Stomach (tissue), 8 donors: ENCODE measurements at regions not wholly inside any gene's neighbourhood (a gene's known extent, or its start where the extent isn't known, plus 50 kb on each side); places are given as distances from the start of the nearest gene placed in this dataset.

ENCODE experiments used
- DNase-seq, 2 donors: peaks; one replicate each; pipeline versions ENCODE4 v3.0.0 to v3.0.0-alpha.2; 2013 to 2019
- H3K27ac ChIP-seq, 5 donors: fragments of 200-600 bp in 4 of 5; sonication (generic) in 4 of 5; one replicate each; pipeline ENCODE4 v1.5.1; 2013 to 2019; ENCODE audit warnings: mild to moderate bottlenecking in 1 of 5, moderate library complexity in 1 of 5
- H3K27me3 ChIP-seq, 3 donors: fragments of 200-600 bp; sonication (generic); one replicate each; pipeline ENCODE4 v1.5.1; 2017 to 2019; ENCODE audit warnings: mixed run types in 1 of 3
- H3K36me3 ChIP-seq, 4 donors: fragments of 200-600 bp; sonication (generic); 1 replicate in 3 of 4; 2 replicates in 1 of 4; pipeline ENCODE4 v1.5.1; 2016 to 2019
- H3K4me1 ChIP-seq, 4 donors: fragments of 200-600 bp; sonication (generic); one replicate each; pipeline ENCODE4 v1.5.1; 2016 to 2019
- H3K4me3 ChIP-seq, 4 donors: fragments of 200-600 bp; sonication (generic) in 3 of 4; one replicate each; pipeline ENCODE4 v1.5.1; 2016 to 2019; ENCODE audit warnings: mild to moderate bottlenecking in 1 of 4
- H3K9me3 ChIP-seq, 4 donors: fragments of 200-600 bp; sonication (generic); one replicate each; pipeline ENCODE4 v1.5.1; 2016 to 2019
- EP300 ChIP-seq: sonication (generic); formaldehyde crosslinking; IDR thresholded peaks from one replicate; pipeline ENCODE4 v1.6.1; 2017; ENCODE audit warnings: antibody characterized with exemption
- POLR2A ChIP-seq, 4 donors: fragments of 450-650 bp; IDR thresholded peaks; one replicate each; pipeline ENCODE4 v1.6.1; 2016; ENCODE audit warnings: antibody characterized with exemption in 4 of 4, control low read depth in 2 of 4, mild to moderate bottlenecking in 1 of 4, moderate library complexity in 1 of 4
- POLR2AphosphoS5 ChIP-seq, 3 donors: sonication (generic); formaldehyde crosslinking; IDR thresholded peaks; one replicate each; pipeline ENCODE4 v1.6.1; 2016; ENCODE audit warnings: antibody characterized with exemption in 3 of 3
- WGBS, 5 donors: extraction: QIAGEN DNeasy Blood & Tissue Kit in 3 of 5; methylation state at CpG; one replicate each; pipeline versions ENCODE4 v1.1.5 to v1.1.7; 2013 to 2018; 5-methylcytosine and 5-hydroxymethylcytosine counted together
- intact Hi-C: fragments of 100-400 bp; cut with DNase I; formaldehyde crosslinking; loops from one replicate; pipeline ENCODE4 v1.15.1; 2023; ENCODE audit warnings: low total_unique reads
- TF ChIP-seq, protein P1 (sequence below), 7 experiments: fragments of 450-650 bp in 4 of 7; fragments of 200-600 bp in 3 of 7; sonication (generic) in 3 of 7; IDR thresholded peaks; one replicate each; pipeline ENCODE4 v1.5.1; 2016 to 2019; ENCODE audit warnings: antibody characterized with exemption in 7 of 7, control low read depth in 2 of 7, mild to moderate bottlenecking in 1 of 7
- donor health status: healthy with polysubstance abuse.
- donor health status: Bipolar disorder and iron deficiency.
- donor health status: healthy.

DNA sequence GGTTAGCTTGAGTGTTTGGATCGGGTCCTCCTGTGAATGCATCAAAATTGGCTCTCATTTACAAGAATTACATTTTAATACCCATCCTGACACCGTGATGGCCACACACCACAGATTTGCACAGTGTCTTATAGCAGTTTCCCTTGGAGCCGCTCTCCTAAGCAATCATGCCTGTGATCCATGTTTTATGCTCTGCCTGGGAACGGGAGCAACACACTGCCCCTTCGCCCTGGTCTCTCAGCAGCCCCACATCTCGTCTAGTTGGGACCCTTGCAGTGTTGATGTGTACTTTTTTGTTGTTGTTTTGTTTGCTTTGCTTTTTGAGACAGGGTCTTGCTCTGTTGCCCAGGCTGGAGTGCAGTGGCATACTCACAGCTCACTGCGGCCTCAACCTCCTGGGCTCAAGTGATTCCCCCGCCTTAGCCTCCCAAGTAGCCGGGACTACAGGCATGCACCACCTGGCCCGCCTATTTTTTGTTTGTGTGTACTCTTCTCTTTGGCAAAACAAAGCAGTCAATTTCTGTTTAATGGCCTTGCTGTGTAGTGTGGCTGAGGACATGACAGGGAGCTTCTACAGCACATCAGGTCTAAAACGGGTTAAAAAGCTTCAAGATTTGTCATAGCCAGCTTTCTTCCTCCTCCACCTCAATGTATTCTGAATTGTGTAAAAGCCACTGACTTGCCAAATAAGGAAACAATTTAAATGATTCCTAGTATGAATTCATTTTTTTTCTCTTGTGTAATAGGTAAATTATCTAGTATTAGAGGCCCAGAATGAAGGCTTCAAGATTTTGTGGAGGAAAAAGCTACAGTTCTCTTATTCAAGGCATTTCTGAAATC is 101.6 kb upstream of the TBCA start:
- no peak for DNase-seq
- Histone ChIP-seq H3K27ac (no peak overlapping the region), H3K4me3 (peak overlapping the region in 1 of 4 donors; percentile 12), H3K27me3 (no peaks in the 10 kb centered on the region), H3K4me1 (no peaks in the 10 kb centered on the region), H3K9me3 (no peaks in the 10 kb centered on the region), H3K36me3 (no peaks in the 10 kb centered on the region)
- TF ChIP-seq EP300, result no peak
- TF ChIP-seq POLR2A (IDR thresholded peaks at IDR 0.05), result no peak
- no peak for TF ChIP-seq POLR2AphosphoS5 (IDR thresholded peaks at IDR 0.05)
- TF ChIP-seq, protein P1, sequence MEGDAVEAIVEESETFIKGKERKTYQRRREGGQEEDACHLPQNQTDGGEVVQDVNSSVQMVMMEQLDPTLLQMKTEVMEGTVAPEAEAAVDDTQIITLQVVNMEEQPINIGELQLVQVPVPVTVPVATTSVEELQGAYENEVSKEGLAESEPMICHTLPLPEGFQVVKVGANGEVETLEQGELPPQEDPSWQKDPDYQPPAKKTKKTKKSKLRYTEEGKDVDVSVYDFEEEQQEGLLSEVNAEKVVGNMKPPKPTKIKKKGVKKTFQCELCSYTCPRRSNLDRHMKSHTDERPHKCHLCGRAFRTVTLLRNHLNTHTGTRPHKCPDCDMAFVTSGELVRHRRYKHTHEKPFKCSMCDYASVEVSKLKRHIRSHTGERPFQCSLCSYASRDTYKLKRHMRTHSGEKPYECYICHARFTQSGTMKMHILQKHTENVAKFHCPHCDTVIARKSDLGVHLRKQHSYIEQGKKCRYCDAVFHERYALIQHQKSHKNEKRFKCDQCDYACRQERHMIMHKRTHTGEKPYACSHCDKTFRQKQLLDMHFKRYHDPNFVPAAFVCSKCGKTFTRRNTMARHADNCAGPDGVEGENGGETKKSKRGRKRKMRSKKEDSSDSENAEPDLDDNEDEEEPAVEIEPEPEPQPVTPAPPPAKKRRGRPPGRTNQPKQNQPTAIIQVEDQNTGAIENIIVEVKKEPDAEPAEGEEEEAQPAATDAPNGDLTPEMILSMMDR (IDR thresholded peaks at IDR 0.05), result no peak
- WGBS, 5 donors, result 89 to 92% (median 89%) methylated on average over 11 of the region's 11 CpGs
- intact Hi-C loops, result no loop called here

DNA sequence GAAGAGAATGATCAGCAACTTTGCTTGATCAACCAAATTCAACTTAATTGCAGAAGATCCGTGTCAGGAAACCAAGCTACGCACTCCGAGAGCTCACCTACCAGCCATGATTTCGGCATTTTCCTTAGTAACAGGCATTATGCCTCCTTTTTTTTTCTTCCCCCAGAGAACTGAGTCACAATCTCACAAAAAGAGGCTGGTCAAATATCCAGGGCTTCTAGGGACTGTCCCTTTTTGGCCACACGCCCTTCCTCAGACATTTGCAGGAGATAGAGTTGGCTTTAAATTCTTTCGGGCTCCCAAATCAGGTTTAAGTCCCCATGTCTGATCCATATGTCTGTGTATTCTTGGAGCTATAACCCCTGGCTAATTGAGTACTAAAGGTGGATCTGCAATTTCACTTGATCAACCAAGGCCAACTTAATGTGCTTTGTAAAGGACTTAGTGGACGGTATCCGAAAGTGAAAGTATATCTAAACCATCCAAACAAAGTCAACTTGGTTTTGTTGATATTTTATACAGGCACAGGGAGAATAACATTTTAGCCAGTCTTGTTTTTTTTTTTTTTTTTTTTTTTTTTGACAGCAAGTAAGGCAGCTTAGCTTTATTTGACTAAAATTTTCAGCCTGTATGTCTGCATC is 100.8 kb upstream of the TBCA start:
- no peak for TF ChIP-seq POLR2AphosphoS5 (IDR thresholded peaks at IDR 0.05)
- TF ChIP-seq, protein P1 (IDR thresholded peaks at IDR 0.05), result no peak
- TF ChIP-seq EP300, result no peak
- no peak for TF ChIP-seq POLR2A (IDR thresholded peaks at IDR 0.05)
- intact Hi-C loops, result no loop called here
- WGBS, 5 donors, result 64 to 70% (median 68%) methylated on average over 8 of the region's 8 CpGs
- Histone ChIP-seq H3K27ac (no peak overlapping the region), H3K27me3 (no peaks in the 10 kb centered on the region), H3K9me3 (no peaks in the 10 kb centered on the region), H3K4me3 (peak overlapping the region in 2 of 4 donors; percentile 10 to 12), H3K4me1 (no peaks in the 10 kb centered on the region), H3K36me3 (no peaks in the 10 kb centered on the region)
- DNase-seq, result no peak

DNA sequence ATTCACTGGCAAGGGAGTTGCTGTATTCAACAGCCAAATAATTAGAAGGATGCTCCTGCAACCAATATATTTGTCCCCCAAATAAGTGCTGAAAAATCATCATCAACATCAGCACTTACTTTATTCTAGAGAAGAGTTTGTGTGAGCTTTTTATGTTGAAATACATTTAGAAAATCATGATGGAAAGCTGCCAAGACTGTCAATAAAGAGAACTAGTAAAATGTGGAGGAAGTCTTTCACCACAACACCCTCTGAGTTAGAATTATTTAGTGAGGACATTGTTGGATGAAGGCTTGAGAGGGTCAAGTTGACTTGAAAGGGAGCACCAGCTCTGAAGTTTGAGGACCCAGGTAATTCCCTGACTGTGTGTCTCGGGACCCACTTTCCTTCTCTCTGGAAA is 100.2 kb upstream of the TBCA start:
- Histone ChIP-seq H3K4me1 (no peaks in the 10 kb centered on the region), H3K36me3 (no peaks in the 10 kb centered on the region), H3K9me3 (no peaks in the 10 kb centered on the region), H3K4me3 (no peak overlapping the region), H3K27ac (no peak overlapping the region), H3K27me3 (no peaks in the 10 kb centered on the region)
- TF ChIP-seq POLR2A (IDR thresholded peaks at IDR 0.05) (no peak), POLR2AphosphoS5 (IDR thresholded peaks at IDR 0.05) (no peak), EP300 (no peak)
- TF ChIP-seq, protein P1 (IDR thresholded peaks at IDR 0.05), result no peak
- intact Hi-C loops, result no loop called here
- no peak for DNase-seq
- 72 to 100% (median 84%) methylated on average over 1 of the region's 1 CpG for WGBS, 5 donors

DNA sequence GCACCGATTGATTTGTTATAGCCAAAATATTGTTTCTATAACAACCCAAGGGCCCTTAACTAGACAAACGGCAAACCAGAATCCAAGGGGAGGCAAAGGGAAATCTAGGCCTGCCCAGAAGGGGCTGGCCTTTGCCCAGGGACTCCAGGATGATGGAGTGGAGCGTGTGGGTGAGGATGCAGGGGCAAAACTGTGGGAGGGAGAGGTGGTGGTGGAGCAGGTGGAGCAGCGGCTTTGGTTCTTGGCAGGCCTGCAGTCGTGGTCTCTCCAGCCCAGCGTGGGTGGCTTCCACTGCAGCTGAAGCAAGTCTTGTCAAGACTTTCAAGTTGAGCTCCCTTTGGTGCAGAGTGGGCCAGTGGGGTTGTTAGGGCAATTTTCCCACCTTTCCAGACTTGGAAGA is 98.6 kb upstream of the TBCA start:
- Histone ChIP-seq H3K36me3 (no peaks in the 10 kb centered on the region), H3K4me1 (no peaks in the 10 kb centered on the region), H3K9me3 (no peaks in the 10 kb centered on the region), H3K27ac (no peak overlapping the region), H3K4me3 (no peak overlapping the region), H3K27me3 (no peaks in the 10 kb centered on the region)
- no peak for DNase-seq
- intact Hi-C loops, result no loop called here
- 78 to 85% (median 81%) methylated on average over 6 of the region's 6 CpGs for WGBS, 5 donors
- TF ChIP-seq EP300, result no peak
- TF ChIP-seq POLR2AphosphoS5 (IDR thresholded peaks at IDR 0.05), result no peak
- TF ChIP-seq POLR2A (IDR thresholded peaks at IDR 0.05), result no peak
- TF ChIP-seq, protein P1 (IDR thresholded peaks at IDR 0.05), result no peak
